ENCODE measurements at regions not wholly inside any gene's neighbourhood (a gene's known extent, or its start where the extent isn't known, plus 50 kb on each side); places are given as distances from the start of the nearest gene placed in this dataset.

GRCh38 chr1:195804547-195804946, 803.7 kb downstream of the KCNT2 start:
- DNase-seq, result peak; percentile 23

DNA sequence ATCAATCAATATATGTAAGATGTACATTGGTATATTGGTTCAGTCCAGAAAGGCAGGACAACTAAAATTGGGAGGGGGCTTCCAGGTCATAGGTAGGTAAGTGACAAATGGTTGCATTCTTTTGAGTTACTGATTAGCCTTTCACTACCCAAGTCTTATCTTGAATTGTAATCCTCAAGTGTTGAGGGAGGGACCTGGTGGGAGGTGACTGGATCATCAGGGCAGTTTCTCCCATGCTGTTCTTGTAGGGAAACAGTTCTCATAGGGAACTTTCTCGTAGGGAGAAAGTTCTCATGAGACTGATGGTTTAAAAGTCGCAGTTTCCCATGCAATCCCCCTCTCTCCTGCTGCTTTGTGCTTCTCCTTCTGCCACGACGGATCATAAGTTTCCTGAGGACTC, 809.2 kb downstream of the KCNT2 start:
- no peak for DNase-seq

DNA sequence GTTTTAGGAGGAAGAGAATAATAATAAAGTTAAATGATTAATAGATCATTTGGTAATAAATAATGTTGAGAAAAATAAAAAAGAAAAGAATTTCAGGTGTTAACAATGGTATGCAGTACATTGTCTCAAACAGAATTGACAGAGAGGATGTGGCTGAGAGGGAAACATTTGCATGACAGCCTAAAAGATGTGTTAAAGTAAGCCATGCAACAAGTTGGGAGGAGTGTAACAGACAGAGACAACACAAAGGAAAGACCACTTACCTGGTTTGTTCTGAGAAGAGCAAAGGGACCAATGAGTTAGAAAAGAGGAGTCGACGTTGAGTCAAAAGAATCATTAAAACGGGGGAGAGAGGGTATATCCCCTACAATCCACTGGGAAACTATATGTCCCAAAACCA, 814.0 kb downstream of the KCNT2 start:
- no peak for DNase-seq

DNA sequence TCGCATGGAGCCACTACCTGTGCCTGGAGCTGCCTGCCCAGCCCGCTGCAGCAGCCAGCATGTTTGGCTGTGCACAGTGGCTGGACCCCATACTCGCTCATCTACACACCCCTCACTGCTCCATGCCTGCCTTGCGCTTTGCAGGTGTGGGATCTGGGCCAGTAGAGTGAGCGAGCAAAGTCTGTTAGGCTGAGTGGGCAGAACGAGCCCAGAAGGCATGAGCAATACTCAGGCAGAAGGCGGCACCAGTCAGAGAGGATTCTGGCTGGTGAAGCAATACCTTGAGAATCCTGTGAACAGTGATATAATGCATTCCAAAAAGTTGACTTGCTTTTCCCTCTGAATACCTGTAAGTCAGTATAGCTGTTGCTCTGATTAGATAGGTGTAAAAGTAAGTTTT, 816.4 kb downstream of the KCNT2 start:
- DNase-seq, result no peak

GRCh38 chr1:195790514-195791168, 817.6 kb downstream of the KCNT2 start:
- DNase-seq, result no peak

- DNase-seq, result no peak
Measured at GRCh38 chr1:195789321-195789720, 818.9 kb downstream of the KCNT2 start.

GRCh38 chr1:195788721-195789120, 819.5 kb downstream of the KCNT2 start:
- no peak for DNase-seq

DNA sequence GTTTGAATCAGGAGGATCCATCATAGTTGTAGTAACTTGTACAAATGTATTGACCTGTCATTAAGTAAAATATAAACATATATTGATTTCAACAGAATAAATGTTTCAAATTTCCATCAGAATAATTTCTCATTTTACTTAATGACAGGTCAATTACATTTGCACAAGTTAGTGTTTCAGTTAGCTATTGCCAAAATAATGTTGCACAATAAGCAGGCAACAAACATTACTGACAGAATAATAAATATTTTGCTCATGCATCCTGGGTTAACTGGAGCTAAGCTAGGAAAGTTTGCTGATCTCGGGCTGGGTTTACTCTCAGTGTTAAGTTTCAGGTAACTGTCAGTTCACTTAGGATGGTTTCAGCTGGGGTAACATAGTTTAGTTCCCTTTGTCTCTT, 822.4 kb downstream of the KCNT2 start:
- DNase-seq, result no peak

DNA sequence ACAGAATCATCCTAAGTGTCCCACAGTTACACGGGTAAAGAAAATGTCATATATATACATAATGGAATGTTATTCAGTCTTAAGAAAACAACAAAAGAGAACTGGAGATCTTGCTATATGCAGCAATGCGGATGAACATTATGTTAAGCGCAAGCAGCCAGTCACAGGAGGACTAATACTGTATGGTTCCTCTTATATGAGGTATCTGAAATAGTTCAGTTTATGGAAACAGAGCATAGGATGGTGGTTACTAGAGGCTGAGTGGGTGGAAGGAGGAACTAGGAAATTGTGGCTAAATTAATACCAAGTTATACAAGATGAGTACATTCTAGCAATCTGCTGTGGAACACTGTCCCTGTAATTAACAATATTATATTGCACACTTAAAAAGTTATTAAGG, 834.3 kb downstream of the KCNT2 start:
- DNase-seq, result no peak

DNA sequence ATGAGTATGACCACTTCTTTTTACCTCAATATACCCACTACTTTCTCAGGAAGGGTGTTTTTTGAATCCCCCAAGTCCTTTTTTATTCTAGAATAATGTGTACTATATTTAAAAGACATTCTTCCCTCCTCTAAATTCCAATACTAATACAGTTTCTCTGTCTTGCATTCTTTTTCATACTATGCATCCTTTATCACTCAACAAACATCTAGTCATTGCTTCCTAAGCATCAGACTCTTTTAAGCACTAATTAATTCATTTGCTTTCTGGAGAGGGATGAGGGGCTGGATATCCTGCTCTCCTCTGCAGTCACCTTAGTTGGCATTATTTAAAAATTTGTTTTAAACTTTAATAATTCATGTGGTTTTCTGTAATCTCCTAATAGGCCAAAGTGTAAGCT, 838.8 kb downstream of the KCNT2 start:
- no peak for DNase-seq

DNA sequence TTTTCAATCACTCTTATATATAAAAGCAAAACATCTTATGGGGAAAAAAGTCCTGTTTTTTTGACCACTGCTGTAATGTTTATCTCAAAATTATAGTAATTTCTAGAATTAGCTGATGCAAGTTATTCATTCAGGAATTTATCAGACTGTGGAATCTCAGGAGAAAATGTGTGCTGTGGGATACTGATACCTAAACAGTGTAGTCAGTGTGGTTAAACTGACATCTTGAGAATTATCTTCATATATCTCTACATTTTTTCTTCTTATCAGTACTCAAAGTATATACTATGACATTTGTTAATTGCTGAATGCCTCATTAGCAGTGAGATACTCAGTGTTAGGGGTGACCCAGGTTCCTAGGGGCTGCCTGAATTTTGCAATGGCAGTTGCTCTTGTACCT, 839.3 kb downstream of the KCNT2 start:
- no peak for DNase-seq

DNA sequence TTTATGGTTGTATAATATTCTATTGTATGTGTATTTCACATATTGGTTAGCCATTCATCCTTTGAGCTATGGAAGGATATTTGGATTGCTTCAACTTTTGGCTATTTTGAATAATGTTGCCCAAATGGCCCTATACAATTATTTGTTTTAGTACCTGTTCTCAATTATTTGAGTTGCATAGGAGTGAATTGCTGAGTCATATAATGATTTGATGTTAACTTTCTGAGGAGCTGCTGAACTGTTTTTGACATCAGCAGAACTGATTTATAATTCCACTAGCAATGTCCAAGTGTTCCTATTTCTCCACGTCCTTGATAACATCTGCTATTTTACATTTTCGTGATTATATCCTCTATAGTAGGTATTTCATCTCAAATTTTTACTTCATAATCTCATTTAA, 839.9 kb downstream of the KCNT2 start:
- DNase-seq, result no peak

DNA sequence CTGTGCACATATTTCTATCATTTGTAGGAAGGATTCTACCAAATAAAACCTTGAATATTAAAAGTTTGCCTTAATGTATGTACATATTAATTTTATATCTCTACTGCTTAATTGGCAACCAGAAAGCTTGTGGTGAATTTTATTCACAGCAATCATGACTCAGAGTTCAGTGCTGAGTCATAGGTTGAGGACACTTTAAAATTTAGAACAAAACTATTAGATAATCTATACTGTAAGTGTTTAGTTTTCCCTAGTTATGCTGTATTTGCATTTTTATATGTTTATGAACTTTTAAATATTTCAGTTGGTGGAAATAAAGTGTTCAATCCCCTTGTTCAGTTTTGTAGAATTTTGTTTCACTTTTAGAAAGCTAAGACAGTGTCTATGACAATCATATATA, 841.5 kb downstream of the KCNT2 start:
- DNase-seq, result no peak

DNA sequence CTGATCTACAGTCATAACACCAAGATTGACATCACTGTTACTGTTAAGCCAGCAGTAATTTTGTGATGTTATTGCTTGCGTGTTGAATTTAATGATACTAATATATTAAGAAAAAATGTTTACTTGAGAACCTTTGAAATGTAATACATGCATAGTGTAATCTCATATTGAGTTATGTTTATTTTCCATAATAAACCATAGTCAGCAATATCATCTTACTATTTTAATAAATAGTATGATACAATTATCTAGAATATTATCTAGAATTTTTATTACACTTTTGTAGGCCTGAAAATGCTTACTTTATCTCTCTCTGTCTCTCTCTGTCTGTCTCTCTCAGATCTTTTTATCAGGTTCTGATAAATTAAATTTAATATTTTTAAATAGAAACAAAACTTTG, 843.1 kb downstream of the KCNT2 start:
- no peak for DNase-seq

DNA sequence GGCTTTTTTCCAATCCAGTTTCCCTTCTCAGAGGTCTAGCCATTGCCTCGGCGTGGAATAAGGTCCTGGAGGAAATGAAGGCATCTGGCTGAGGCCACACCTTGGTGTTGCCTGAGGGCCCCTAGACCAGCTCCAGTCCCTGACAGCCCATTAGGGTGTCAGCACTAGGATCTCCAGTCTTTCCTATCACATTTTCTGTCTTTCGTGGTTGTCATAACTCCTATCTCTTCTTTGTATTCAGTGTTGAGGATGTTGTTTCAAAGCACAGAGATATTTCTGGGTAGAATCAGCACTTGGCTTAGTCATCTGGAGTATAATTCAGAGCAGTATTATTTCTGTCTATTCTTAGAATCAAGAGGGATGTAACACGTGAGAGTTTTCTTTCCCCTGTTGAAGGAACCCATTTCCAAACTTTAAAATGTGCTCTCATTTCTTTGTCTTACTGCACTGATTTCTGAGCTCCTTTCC, 844.3 kb downstream of the KCNT2 start:
- no peak for DNase-seq

DNA sequence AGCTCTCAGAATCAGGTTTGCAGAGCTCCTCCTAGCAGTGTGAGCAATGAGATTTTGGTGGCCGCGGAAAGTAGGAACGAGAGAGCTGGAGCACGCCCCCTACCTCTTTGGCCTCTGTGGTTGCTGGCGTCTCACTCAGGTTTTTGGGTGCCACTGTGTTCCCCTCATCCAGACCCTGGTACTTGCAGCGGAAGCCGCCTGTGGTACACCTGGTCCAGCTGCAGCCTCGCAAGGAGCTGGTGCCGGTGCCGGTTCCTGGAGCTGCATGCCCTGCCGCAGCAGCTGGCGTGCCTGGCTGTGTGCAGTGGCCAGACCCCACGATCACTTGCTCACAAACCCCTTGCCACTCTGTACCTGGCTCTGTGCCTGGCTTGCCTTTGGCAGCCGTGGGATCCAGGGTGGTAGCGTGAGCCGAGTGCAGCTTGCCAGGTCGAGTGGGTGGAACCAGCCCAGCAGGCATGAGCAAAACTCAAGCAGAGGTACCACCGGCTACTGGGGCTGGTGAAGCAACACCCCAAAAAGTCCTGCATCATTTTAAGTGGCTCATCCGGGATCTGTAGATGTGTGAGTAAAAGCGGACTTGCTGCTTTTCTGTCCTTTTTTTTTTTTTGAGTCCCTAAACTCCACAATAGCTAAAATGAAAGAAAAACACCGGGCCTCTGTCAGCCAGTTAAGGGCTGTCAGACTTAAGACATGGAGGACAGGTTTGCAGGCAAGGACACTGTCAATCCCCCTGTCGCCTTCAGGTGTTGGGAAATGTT, 844.9 kb downstream of the KCNT2 start:
- no peak for DNase-seq

DNA sequence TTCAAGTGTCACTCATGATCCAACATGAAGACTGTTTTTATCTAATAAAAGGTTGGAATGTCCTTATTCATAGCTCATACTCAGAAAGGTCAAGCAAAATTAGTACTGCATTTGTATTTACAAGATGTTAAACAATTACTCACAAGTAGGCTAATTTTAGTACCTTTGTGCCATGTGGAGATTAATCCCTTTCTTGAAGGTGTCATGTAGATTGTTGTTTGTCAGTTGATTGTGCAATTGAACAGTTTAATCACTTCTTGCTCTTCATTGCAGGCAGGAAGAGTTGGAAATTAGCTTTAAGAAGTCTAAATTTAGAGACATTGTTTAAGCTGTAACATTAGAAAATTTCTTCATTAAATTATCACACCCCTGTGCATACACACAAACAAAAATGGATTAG, 847.1 kb downstream of the KCNT2 start:
- no peak for DNase-seq

DNA sequence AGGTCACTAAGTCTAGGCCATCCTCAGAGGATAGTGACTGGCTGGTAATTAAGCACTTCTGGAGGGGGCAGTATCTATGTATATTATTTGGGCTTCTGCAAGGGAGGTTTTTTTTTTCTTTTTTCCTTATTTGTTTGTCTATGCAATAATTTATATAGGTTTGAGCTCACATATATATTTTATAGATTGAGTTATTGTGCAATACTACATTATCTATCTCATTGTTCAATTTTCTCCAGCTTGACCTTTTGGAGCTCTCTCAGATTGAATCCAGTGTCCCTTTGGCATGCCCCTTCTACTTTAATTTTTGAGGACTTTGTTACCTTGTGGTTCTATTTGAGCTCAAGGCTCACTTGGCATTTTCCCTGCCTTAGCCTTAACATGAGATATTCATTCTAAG, 852.1 kb downstream of the KCNT2 start:
- DNase-seq, result no peak

DNA sequence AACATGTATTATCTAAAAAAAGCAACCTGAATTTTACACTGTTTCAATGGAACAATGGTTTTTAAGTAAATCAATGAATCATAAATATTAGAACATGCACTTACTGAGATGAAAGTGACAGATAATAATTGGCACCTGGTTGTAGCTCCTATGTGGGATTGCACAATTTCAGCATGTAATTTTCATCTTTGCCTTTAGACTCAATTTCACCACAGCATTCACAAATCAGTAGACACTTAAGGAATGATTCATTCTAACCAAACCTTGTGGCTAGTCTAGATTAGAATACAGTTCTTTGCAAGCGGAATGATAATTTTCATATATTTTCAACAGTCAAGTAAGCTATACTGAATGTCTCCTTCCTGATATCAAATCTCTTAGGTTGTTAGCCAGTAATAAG, 853.4 kb downstream of the KCNT2 start:
- DNase-seq, result no peak

GRCh38 chr1:195754303-195754702, 853.9 kb downstream of the KCNT2 start:
- no peak for DNase-seq

- DNase-seq, result no peak
Measured at GRCh38 chr1:195748969-195749368, 859.3 kb downstream of the KCNT2 start.

- DNase-seq, result no peak
Measured at GRCh38 chr1:195745189-195746010, 862.8 kb downstream of the KCNT2 start.

- no peak for DNase-seq
Measured at GRCh38 chr1:195744256-195744655, 864.0 kb downstream of the KCNT2 start.

DNA sequence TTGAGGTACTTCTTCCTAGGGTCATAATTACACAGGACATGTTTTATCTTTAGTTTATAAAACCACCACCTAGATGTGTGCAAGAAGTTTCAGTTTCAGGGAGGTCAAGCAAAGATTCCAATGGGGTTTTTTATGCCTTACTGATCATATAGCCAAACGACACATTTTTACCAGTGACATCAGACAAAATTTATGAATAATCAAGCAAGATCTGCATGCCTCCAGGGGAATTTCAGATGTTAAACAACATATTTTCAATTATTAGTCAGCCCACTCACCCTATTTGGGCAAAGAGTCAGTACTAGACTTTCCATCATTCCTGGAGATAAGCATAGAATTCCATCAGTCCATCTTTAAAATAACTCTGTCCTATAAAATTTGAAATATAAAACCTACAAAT, 867.4 kb downstream of the KCNT2 start:
- no peak for DNase-seq
